ENCODE measurements at regions not wholly inside any gene's neighbourhood (a gene's known extent, or its start where the extent isn't known, plus 50 kb on each side); places are given as distances from the start of the nearest gene placed in this dataset.

DNA sequence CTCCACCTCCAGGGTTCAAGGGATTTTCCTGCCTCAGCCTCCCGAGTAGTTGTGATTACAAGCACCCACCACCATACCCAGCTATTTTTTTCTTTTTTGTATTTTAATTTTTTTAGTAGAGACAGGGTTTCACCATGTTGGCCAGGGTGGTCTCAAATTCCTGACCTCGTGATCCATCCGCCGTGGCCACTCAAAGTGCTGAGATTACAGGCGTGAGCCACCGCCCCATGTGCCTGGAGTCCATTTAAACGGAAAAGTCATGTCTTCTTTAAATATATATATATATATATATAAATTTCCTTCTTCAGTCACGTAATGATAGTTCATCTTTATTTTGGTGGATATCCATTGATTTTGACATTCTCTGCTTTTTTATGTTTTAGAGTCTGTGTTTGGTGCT, 264.0 kb upstream of the PITX2 start:
- DNase-seq = no peak

GRCh38 chr4:110897784-110898183, 274.9 kb upstream of the PITX2 start:
- no peak for DNase-seq

GRCh38 chr4:110898290-110898689, 275.4 kb upstream of the PITX2 start:
- no peak for DNase-seq

DNA sequence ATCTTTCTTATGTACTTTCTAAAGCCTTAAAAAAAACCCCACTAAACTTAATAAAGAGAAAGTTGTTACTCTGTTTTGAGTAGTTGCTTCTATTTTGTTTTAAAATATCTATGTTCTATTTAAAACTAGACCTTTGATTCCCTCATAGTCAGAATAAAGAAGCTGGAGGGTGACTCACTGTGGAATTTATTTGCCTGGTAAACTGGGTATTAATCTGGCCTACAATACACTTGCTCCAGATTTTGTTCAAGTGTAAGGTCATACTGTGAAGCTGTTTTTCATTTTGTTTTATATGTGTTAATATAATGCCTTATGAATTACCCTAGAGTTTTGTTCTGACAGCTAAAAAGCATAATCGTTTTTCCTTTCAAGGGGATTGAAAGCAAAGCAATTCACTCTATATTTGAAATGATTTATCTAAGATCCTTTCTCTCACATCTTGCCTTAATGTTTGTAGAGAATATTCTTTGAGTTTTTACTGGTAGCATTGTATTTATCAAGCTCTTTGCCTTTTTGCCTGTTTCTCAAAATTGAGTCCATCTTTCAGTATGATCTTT, 277.4 kb upstream of the PITX2 start:
- DNase-seq = no peak

DNA sequence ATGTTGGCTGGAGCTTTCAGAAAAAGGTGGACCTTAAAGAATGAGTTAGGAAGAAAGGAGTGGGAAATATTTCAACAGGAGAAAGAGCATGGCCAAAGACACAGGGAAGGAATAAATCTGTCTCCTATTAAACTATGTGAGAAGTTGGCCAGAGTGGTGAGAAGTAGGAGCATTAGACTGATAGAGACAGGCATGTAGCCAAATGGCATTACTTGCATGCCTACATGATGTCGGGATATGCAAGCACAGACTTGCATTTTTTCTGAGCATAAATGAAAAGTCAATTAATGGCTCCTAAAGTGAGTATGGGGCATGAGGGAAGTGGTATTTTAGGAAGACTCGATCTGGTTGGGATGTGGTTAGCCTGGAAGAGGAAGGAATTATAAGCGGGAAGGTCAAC, 279.6 kb upstream of the PITX2 start:
- DNase-seq = no peak

GRCh38 chr4:110904435-110905065, 281.7 kb upstream of the PITX2 start:
- DNase-seq = no peak

DNA sequence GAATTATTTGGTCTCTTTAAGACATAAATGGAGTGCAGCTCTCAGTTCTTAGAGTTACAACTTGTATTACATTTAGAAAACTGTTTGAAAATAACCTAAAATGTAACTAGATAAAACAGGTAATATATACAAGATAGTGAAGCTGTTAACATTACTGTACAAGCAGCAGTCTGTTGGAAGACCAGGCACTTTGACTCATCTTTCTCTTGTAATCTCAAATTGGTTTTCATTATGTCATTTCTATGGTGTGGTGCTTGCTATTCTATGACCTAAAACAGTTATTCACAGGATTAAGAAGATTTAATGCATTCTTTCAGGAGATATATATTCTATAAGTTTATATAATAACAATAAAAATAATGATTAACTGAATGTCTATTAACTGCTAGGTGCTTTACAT, 282.5 kb upstream of the PITX2 start:
- no peak for DNase-seq

DNA sequence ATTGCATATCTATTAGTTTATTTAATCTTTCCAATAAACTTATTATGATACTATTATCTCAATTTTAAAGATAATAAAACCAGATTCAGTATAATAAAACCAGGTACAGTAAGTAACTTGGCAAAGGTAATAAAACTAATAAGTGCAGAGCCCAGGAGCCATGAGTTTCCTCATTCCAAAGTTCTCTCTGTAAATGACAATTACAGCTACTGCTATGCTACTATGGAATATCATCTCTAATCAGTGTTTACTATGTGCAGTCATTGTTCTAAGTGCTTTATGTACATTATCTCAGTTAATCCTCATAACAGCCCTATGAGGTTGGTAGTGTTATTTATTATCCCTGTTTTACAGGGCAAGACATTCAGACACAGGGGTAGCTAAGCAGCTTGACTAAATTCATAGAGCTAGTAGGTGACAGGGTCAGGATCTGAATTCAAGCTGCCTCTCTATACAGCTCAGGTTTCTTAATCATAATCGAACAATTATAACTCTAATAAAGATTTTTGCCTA, 285.0 kb upstream of the PITX2 start:
- no peak for DNase-seq

DNA sequence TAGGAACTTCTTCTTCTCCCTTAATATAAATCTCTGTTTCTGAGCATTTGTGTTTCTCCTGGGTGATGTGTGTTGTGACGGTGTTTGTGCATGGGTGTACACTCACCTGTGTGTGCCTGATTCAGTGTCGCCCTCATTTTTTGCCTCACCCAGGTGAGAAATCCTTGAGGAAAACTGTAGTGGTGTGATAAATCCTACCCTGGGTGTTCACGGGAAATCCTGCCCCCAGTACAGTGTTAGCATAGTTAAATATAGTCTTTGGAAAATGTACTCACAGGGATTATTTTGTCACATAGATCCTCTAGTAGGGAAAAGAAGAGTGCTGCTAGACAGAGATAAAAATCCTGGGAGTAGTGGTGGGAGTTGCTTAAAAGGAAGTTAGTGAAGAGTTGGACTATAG, 291.9 kb upstream of the PITX2 start:
- no peak for DNase-seq

DNA sequence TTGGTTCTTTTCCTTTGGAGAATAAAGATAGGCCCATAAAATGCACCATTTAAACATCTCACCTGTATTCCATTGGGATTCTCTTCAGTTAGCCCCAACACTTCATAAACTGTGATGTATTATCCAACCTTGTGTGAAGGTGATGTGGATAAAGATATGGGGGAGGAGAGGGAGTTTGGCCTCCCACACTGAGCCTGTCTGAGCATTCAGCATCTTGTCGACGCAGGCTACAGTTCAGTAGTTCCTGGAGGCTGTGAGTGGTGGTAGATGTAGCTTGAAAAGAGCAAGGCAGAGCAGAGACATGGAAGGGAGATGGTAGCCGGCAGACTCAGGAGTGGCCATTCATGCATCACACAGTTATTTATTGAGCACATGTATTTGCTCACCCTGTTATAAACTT, 292.4 kb upstream of the PITX2 start:
- DNase-seq = no peak

- DNase-seq = no peak
Measured at GRCh38 chr4:110916505-110916904, 293.6 kb upstream of the PITX2 start.

- DNase-seq = no peak
Measured at GRCh38 chr4:110917835-110918234, 295.0 kb upstream of the PITX2 start.

DNA sequence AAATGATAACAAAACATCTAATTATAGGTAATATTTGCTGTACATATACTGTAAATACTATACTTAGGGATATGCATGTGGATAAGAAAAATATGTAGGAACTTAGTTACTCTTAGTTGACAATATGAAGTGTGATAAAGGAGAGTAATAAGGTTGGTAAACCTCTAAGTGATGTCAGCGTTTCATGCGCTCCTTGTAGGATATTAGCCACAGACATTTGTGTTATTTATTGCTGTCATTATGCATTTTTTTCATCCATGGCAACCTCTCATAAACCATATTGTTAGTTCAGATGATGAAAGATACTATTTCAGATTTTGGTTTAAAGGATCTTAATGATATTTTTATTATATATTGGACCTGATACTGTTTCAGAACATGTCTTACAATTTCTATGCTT, 298.1 kb upstream of the PITX2 start:
- DNase-seq = no peak

GRCh38 chr4:110924761-110925160, 301.9 kb upstream of the PITX2 start:
- no peak for DNase-seq

- DNase-seq = no peak
Measured at GRCh38 chr4:110926841-110927400, 304.0 kb upstream of the PITX2 start.

DNA sequence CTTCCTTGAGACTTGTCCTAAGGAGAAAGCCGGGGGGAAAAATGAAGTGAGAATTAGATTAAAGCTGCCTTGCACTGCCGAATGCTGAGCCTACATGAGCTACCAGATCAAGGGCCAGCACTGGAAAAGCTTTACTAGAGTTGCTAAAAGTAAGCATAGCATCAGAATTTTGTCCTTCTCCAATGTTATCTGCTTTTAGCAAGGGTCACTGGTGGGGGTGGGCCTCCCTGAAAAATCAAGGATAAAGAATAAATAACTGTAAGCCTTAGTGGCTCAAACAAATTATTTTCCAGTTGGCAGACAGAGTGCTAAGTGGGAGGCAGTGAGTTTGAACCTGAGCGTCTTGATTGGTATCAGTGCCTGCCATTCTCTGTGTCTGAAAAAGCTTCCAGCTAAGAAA, 310.5 kb upstream of the PITX2 start:
- no peak for DNase-seq

DNA sequence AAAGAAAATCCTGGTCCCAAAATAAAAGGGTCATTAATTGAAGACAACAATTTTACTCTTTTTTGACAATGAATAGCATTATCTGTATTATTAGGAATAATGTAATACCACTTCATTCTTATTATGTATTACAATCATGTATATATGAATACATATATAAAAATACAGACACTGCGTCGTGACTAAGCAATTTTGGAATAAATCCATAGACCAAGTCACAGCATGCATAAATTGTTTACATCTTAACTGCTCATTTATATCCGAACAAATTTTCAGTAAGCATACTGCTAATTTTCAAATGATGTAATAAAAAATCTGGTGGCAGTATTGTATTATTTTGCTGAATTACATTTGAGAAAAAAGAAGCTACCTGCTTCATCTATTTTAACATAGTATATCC, 321.6 kb upstream of the PITX2 start:
- DNase-seq = no peak

GRCh38 chr4:110945600-110945999, 322.7 kb upstream of the PITX2 start:
- no peak for DNase-seq

DNA sequence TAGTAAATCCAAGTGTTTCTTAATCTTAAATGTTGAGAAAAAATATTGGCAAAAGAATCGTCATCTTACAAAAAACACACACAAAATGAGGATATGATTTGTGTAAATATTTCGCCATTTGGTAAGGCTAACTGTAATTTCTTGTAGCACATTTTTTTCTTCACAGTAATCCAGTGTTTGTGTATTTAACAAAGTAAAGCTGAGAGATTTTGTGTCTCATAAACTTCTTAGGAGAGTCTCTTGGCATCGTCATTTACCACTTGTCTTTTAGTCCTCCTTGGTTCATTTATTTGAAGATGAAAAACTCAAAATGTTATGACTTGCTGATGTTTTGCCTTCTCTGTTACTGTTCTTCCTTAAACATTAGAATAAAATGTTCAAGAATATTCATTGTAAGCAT, 326.7 kb upstream of the PITX2 start:
- DNase-seq = no peak

- DNase-seq = no peak
Measured at GRCh38 chr4:110950731-110951130, 327.9 kb upstream of the PITX2 start.

GRCh38 chr4:110953191-110953590, 330.3 kb upstream of the PITX2 start:
- no peak for DNase-seq

GRCh38 chr4:110953898-110954297, 331.0 kb upstream of the PITX2 start:
- DNase-seq = no peak

GRCh38 chr4:110955748-110956147, 332.9 kb upstream of the PITX2 start:
- no peak for DNase-seq
